Psoas muscle (tissue), 7 donors: ENCODE measurements at regions not wholly inside any gene's neighbourhood (a gene's known extent, or its start where the extent isn't known, plus 50 kb on each side); places are given as distances from the start of the nearest gene placed in this dataset.

Source experiments
- ATAC-seq, 4 donors: fragments of 200-7000 bp; cut with Tn5 transposase; one replicate each; pipeline ENCODE4 v1.9.1; 2020; ENCODE audit warnings: moderate library complexity in 3 of 4, mild to moderate bottlenecking in 2 of 4
- DNase-seq, 2 donors: peaks; one replicate each; pipeline ENCODE4 v3.0.0-alpha.2; 2020
- H3K27ac ChIP-seq: fragments of 200-600 bp; one replicate; pipeline ENCODE4 v1.8.0; 2022
- H3K27me3 ChIP-seq, 3 donors: fragments of 200-600 bp in 1 of 3; one replicate each; pipeline versions ENCODE4 v1.6.1 to v1.8.0; 2013 to 2022; ENCODE audit warnings: low read length in 2 of 3, mild to moderate bottlenecking in 2 of 3, moderate library complexity in 1 of 3; ENCODE audit not compliant: insufficient read depth in 3 of 3
- H3K36me3 ChIP-seq, 2 donors: fragments of 200-600 bp in 1 of 2; one replicate each; pipeline versions ENCODE4 v1.6.1 to v1.8.0; 2013 to 2022; ENCODE audit warnings: low read depth in 1 of 2, mild to moderate bottlenecking in 1 of 2, moderate library complexity in 1 of 2; ENCODE audit not compliant: insufficient read depth in 1 of 2
- H3K4me1 ChIP-seq: fragments of 200-600 bp; one replicate; pipeline ENCODE4 v1.8.0; 2022
- H3K4me3 ChIP-seq: fragments of 200-600 bp; one replicate; pipeline ENCODE4 v1.8.0; 2022; ENCODE audit warnings: mild to moderate bottlenecking
- H3K9me3 ChIP-seq: fragments of 200-600 bp; one replicate; pipeline ENCODE4 v1.8.0; 2022
- CTCF ChIP-seq: fragments of 200-600 bp; IDR thresholded peaks from one replicate; pipeline ENCODE4 v1.8.0; 2022; ENCODE audit warnings: antibody characterized with exemption
- WGBS, 3 donors: extraction: QIAGEN DNeasy Blood & Tissue Kit; methylation state at CpG; one replicate each; pipeline versions ENCODE4 v1.1.6 to v1.1.7; 2013; 5-methylcytosine and 5-hydroxymethylcytosine counted together
- intact Hi-C, 2 donors: fragments of 100-400 bp; cut with DNase I; formaldehyde crosslinking; loops; one replicate each; pipeline versions ENCODE4 v1.11.0 to v1.14.2; 2022
- donor health status: healthy with polysubstance abuse.
- donor health status: DM: no; HTN: no; CAD: no; lungs with moderate emphysema.
- donor health status: Bipolar disorder and iron deficiency.
- donor health status: healthy.
- donor health status: DM: yes; HTN: yes; CAD: no.
- donor health status: DM: no; HTN: no; CAD: no.
- donor health status: DM: yes; HTN: yes; CAD: no.

- Histone ChIP-seq H3K9me3 (no peaks in the 10 kb centered on the region), H3K4me3 (no peak overlapping the region), H3K36me3 (no peaks in the 10 kb centered on the region), H3K27me3 (no peaks in the 10 kb centered on the region), H3K4me1 (no peaks in the 10 kb centered on the region), H3K27ac (no peak overlapping the region)
- 61 to 65% (median 64%) methylated on average over 10 of the region's 10 CpGs for WGBS, 3 donors
- ATAC-seq (no peak), DNase-seq (no peak)
- intact Hi-C loops, result no loop called here
- no peak for TF ChIP-seq CTCF
These were observed 406.3 kb downstream of the IRX1 start for GRCh38 chr5:4001758-4002533.

GRCh38 chr5:4005335-4005734 is 409.7 kb downstream of the IRX1 start:
- Histone ChIP-seq H3K27ac (no peak overlapping the region), H3K4me3 (no peak overlapping the region), H3K4me1 (no peaks in the 10 kb centered on the region), H3K36me3 (no peaks in the 10 kb centered on the region), H3K9me3 (no peaks in the 10 kb centered on the region), H3K27me3 (no peaks in the 10 kb centered on the region)
- intact Hi-C loops, result no loop called here
- WGBS, 3 donors, result 75 to 85% (median 82%) methylated on average over 11 of the region's 11 CpGs
- TF ChIP-seq CTCF, result no peak
- ATAC-seq, result no peak
- DNase-seq, result no peak

- TF ChIP-seq CTCF, result no peak
- intact Hi-C loops, result no loop called here
- no peaks in the 10 kb centered on the region for H3K27me3 ChIP-seq
These were observed 411.4 kb downstream of the IRX1 start for GRCh38 chr5:4007001-4007400.

GRCh38 chr5:4011943-4012342 is 416.3 kb downstream of the IRX1 start:
- Histone ChIP-seq H3K27me3 (no peaks in the 10 kb centered on the region), H3K9me3 (no peaks in the 10 kb centered on the region), H3K36me3 (no peaks in the 10 kb centered on the region), H3K27ac (no peak overlapping the region), H3K4me3 (no peak overlapping the region), H3K4me1 (no peaks in the 10 kb centered on the region)
- ATAC-seq, result no peak
- intact Hi-C loops, result no loop called here
- WGBS, 3 donors, result 71 to 73% (median 72%) methylated on average over 6 of the region's 6 CpGs
- no peak for TF ChIP-seq CTCF
- DNase-seq, result no peak

More at GRCh38 chr5:4007001-4007400, 411.4 kb downstream of the IRX1 start:
- H3K9me3 ChIP-seq, result no peaks in the 10 kb centered on the region
- H3K4me1 ChIP-seq, result no peaks in the 10 kb centered on the region
- no peaks in the 10 kb centered on the region for H3K36me3 ChIP-seq
- DNase-seq (no peak), ATAC-seq (no peak)
- no peak overlapping the region for H3K27ac ChIP-seq
- 97 to 100% (median 99%) methylated on average over 3 of the region's 3 CpGs for WGBS, 3 donors
- no peak overlapping the region for H3K4me3 ChIP-seq
